Keratinocyte (primary cell): ENCODE measurements at regions not wholly inside any gene's neighbourhood (a gene's known extent, or its start where the extent isn't known, plus 50 kb on each side); places are given as distances from the start of the nearest gene placed in this dataset.

ENCODE experiments used
- DNase-seq: peaks from one replicate; pipeline ENCODE4 v3.0.0-alpha.2; 2011; ENCODE audit warnings: low read depth, missing footprints, low spot score
- FAIRE-seq: peaks from 2 replicates; lab custom pipeline; 2011; peaks lifted over from hg19 to GRCh38; lab: Jason Lieb, UNC
- H2AFZ ChIP-seq: 2 replicates; pipeline ENCODE4 v1.6.0; 2012; ENCODE audit warnings: low read length, control low read depth, inconsistent platforms; ENCODE audit not compliant: control insufficient read depth
- H3K27ac ChIP-seq: 2 replicates; pipeline ENCODE4 v1.5.1; 2011; ENCODE audit warnings: low read length; ENCODE audit not compliant: control insufficient read depth, insufficient read depth
- H3K27me3 ChIP-seq: 3 replicates; pipeline ENCODE4 v1.6.0; 2011; ENCODE audit warnings: low read length; ENCODE audit not compliant: control insufficient read depth, insufficient read depth; ENCODE audit errors: extremely low read depth
- H3K36me3 ChIP-seq, 2 experiments: 2 replicates in 1 of 2; 3 replicates in 1 of 2; pipeline ENCODE4 v1.5.1; 2011; ENCODE audit warnings: low read length in 2 of 2, mild to moderate bottlenecking in 1 of 2; ENCODE audit not compliant: control insufficient read depth in 2 of 2, insufficient read depth in 2 of 2; ENCODE audit errors: extremely low read depth in 1 of 2
- H3K4me1 ChIP-seq: 3 replicates; pipeline ENCODE4 v1.5.1; 2011; ENCODE audit warnings: low read length; ENCODE audit not compliant: control insufficient read depth, insufficient read depth; ENCODE audit errors: extremely low read depth
- H3K4me2 ChIP-seq: 3 replicates; pipeline ENCODE4 v1.6.0; 2011; ENCODE audit warnings: low read depth, low read length; ENCODE audit not compliant: control insufficient read depth, insufficient read depth; ENCODE audit errors: extremely low read depth
- H3K4me3 ChIP-seq, 3 experiments: fragments of 200-600 bp in 1 of 3; sonication (generic) in 1 of 3; 2 replicates in 2 of 3; 3 replicates in 1 of 3; pipeline ENCODE4 v1.5.1; 2011 to 2016; ENCODE audit warnings: low read length in 3 of 3, mild to moderate bottlenecking in 3 of 3, control low read depth in 2 of 3, inconsistent platforms in 1 of 3, low read depth in 1 of 3, mixed read lengths in 1 of 3, mixed run types in 1 of 3, moderate library complexity in 1 of 3; ENCODE audit not compliant: control insufficient read depth in 2 of 3, insufficient read depth in 2 of 3; ENCODE audit errors: extremely low read depth in 1 of 3
- H3K79me2 ChIP-seq: 2 replicates; pipeline ENCODE4 v1.6.0; 2012; ENCODE audit warnings: low read length; ENCODE audit not compliant: control insufficient read depth, insufficient read depth
- H3K9ac ChIP-seq: 3 replicates; pipeline ENCODE4 v1.6.0; 2011; ENCODE audit warnings: low read length; ENCODE audit not compliant: control insufficient read depth, insufficient read depth; ENCODE audit errors: extremely low read depth
- H3K9me1 ChIP-seq: 3 replicates; pipeline ENCODE4 v1.6.0; 2011; ENCODE audit warnings: low read length; ENCODE audit not compliant: control insufficient read depth, insufficient read depth; ENCODE audit errors: extremely low read depth
- H3K9me3 ChIP-seq: 2 replicates; pipeline ENCODE4 v1.5.1; 2012; ENCODE audit warnings: low read depth, low read length; ENCODE audit not compliant: control insufficient read depth
- H4K20me1 ChIP-seq: 3 replicates; pipeline ENCODE4 v1.6.0; 2011; ENCODE audit warnings: low read length; ENCODE audit not compliant: control insufficient read depth, insufficient read depth; ENCODE audit errors: extremely low read depth
- CTCF ChIP-seq, 3 experiments: IDR thresholded peaks in 1 of 3; conservative IDR thresholded peaks in 1 of 3; optimal IDR thresholded peaks in 1 of 3; 2 replicates in 2 of 3; 3 replicates in 1 of 3; pipeline versions ENCODE3 to v1.5.1; 2011; ENCODE audit warnings: low read length in 3 of 3, mild to moderate bottlenecking in 3 of 3, moderate library complexity in 2 of 3, control low read depth in 1 of 3, inconsistent platforms in 1 of 3; ENCODE audit not compliant: insufficient read depth in 2 of 3; ENCODE audit errors: extremely low read depth in 1 of 3
- EZH2 ChIP-seq: IDR thresholded peaks from one replicate; pipeline ENCODE4 v1.6.1; 2012; ENCODE audit warnings: inconsistent platforms, mild to moderate bottlenecking, low read length, moderate library complexity
- dilution Hi-C: fragments of 300-500 bp; cut with MboI; formaldehyde crosslinking; loops from one replicate; pipeline ENCODE4 v1.7.0; 2020; ENCODE audit warnings: low sequenced_read_pairs; ENCODE audit not compliant: extremely low pct_ligation_motif_present

- Histone ChIP-seq H3K36me3 (no peaks in the 10 kb centered on the region), H2AFZ (no peak overlapping the region), H3K9me3 (no peaks in the 10 kb centered on the region), H3K9me1 (no peaks in the 10 kb centered on the region), H3K79me2 (no peaks in the 10 kb centered on the region), H3K4me3 (no peak overlapping the region), H3K4me2 (no peak overlapping the region), H3K9ac (no peak overlapping the region), H3K27ac (no peak overlapping the region), H3K4me1 (no peaks in the 10 kb centered on the region), H4K20me1 (no peaks in the 10 kb centered on the region), H3K27me3 (no peaks in the 10 kb centered on the region)
- DNase-seq, result no peak
- dilution Hi-C loops, result no loop called here
- TF ChIP-seq EZH2, result no peak
- TF ChIP-seq CTCF (optimal IDR thresholded peaks at IDR 0.05 in 1 of 3, IDR thresholded peaks at IDR 0.05 in 1 of 3, conservative IDR thresholded peaks at IDR 0.05 in 1 of 3; ENCODE audit: extremely low read depth in 1 of 3, insufficient read depth in 2 of 3, low read length in 3 of 3), result no peak
- no peak for FAIRE-seq
These were observed 1603.5 kb downstream of the SI start for GRCh38 chr3:163474766-163475165.

DNA sequence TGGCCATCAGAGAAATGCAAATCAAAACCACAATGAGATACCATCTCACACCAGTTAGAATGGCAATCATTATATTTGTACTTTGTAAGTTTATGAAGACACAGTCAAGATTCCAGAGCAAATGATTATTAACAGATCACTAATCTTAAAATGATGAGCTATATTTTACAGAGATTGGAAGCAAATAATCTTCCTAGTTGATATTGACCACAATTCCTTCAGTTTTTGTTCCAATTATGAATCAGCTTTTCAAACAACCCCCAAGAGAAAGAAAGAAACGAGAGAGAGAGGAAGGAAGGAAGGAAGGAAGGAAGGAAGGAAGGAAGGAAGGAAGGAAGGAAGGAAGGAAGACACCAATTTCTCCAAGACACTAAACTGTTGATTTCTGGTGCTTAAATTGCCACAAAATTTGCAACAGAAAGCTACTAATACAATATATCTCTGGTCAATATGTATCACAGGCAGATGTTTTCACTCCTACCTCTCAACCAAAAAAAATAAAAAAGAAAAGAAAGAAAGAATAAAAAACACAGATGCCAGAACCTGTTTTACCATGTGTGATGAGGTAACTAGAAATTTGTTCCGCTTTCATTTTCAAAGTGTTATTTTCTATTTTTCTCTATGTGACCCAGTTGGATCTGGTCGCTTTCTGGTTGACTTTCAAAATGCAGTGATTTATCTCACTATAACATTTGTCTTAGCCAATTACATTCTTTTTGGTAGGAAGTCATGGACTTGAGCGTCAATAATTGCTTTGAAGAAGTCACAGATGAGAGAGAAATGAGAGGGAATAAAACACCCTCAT is 1609.6 kb downstream of the SI start:
- H3K9me1 ChIP-seq, result no peaks in the 10 kb centered on the region
- H3K79me2 ChIP-seq, result no peaks in the 10 kb centered on the region
- H4K20me1 ChIP-seq, result no peaks in the 10 kb centered on the region
- no peak overlapping the region for H3K4me2 ChIP-seq
- H2AFZ ChIP-seq, result no peak overlapping the region
- no peaks in the 10 kb centered on the region for H3K27me3 ChIP-seq
- DNase-seq, result no peak
- no peak for TF ChIP-seq EZH2
- no peak for TF ChIP-seq CTCF (optimal IDR thresholded peaks at IDR 0.05 in 1 of 3, IDR thresholded peaks at IDR 0.05 in 1 of 3, conservative IDR thresholded peaks at IDR 0.05 in 1 of 3; ENCODE audit: extremely low read depth in 1 of 3, insufficient read depth in 2 of 3, low read length in 3 of 3)
- FAIRE-seq, result no peak
- H3K9me3 ChIP-seq, result no peaks in the 10 kb centered on the region
- no peak overlapping the region for H3K9ac ChIP-seq
- no peak overlapping the region for H3K27ac ChIP-seq
- dilution Hi-C loops, result no loop called here
- H3K4me3 ChIP-seq, result no peak overlapping the region
- H3K36me3 ChIP-seq, result no peaks in the 10 kb centered on the region
- no peaks in the 10 kb centered on the region for H3K4me1 ChIP-seq
